ENCODE measurements at regions not wholly inside any gene's neighbourhood (a gene's known extent, or its start where the extent isn't known, plus 50 kb on each side); places are given as distances from the start of the nearest gene placed in this dataset.

- TF ChIP-seq, protein P1, sequence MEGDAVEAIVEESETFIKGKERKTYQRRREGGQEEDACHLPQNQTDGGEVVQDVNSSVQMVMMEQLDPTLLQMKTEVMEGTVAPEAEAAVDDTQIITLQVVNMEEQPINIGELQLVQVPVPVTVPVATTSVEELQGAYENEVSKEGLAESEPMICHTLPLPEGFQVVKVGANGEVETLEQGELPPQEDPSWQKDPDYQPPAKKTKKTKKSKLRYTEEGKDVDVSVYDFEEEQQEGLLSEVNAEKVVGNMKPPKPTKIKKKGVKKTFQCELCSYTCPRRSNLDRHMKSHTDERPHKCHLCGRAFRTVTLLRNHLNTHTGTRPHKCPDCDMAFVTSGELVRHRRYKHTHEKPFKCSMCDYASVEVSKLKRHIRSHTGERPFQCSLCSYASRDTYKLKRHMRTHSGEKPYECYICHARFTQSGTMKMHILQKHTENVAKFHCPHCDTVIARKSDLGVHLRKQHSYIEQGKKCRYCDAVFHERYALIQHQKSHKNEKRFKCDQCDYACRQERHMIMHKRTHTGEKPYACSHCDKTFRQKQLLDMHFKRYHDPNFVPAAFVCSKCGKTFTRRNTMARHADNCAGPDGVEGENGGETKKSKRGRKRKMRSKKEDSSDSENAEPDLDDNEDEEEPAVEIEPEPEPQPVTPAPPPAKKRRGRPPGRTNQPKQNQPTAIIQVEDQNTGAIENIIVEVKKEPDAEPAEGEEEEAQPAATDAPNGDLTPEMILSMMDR (IDR thresholded peaks at IDR 0.05; ENCODE audit: borderline replicate concordance, extremely low read depth, low read length, poor library complexity, severe bottlenecking): no peak
- no peak for TF ChIP-seq EZH2 (IDR thresholded peaks at IDR 0.05; ENCODE audit: borderline replicate concordance, low read depth, low read length, severe bottlenecking)
These were observed 156.1 kb upstream of the NPY start for GRCh38 chr7:24127930-24128329.

Measured in DND-41 (cell line).